ENCODE measurements at regions not wholly inside any gene's neighbourhood (a gene's known extent, or its start where the extent isn't known, plus 50 kb on each side); places are given as distances from the start of the nearest gene placed in this dataset.

DNA sequence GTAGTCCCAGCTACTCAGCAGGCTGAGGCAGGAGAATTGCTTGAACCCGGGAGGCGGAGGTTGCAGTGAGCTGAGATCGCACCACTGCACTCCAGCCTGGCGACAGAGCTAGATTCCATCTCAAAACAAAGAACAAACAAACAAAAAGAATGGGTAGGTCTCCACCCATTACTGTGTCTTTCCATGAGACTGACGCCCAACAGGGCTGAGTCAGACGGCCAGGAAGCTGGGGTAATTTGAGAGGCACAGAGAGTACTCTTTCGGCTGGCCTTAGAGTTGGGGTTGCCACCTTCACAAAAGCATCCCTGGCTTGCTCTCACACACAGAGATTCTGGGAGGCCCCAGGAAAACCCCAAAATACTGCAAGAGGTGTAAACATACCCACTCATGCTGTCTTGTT, 72.0 kb upstream of the DHRSX start:
- H3K27me3 ChIP-seq: no peaks in the 10 kb centered on the region
- H3K27ac ChIP-seq: no peak overlapping the region
- no peak overlapping the region for H3K4me3 ChIP-seq (replicated peaks in 1 of 3)
- no peaks in the 10 kb centered on the region for H3K36me3 ChIP-seq
- no peaks in the 10 kb centered on the region for H3K4me1 ChIP-seq
- 52 to 67% methylated on average over 7 of the region's 7 CpGs for WGBS, 2 donors
- DNase-seq: no peak
- TF ChIP-seq, protein P1, sequence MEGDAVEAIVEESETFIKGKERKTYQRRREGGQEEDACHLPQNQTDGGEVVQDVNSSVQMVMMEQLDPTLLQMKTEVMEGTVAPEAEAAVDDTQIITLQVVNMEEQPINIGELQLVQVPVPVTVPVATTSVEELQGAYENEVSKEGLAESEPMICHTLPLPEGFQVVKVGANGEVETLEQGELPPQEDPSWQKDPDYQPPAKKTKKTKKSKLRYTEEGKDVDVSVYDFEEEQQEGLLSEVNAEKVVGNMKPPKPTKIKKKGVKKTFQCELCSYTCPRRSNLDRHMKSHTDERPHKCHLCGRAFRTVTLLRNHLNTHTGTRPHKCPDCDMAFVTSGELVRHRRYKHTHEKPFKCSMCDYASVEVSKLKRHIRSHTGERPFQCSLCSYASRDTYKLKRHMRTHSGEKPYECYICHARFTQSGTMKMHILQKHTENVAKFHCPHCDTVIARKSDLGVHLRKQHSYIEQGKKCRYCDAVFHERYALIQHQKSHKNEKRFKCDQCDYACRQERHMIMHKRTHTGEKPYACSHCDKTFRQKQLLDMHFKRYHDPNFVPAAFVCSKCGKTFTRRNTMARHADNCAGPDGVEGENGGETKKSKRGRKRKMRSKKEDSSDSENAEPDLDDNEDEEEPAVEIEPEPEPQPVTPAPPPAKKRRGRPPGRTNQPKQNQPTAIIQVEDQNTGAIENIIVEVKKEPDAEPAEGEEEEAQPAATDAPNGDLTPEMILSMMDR (IDR thresholded peaks at IDR 0.05): no peak
- TF ChIP-seq POLR2A (IDR thresholded peaks at IDR 0.05): no peak
- intact Hi-C loops (cut with DNase I): no loop called here
- no peaks in the 10 kb centered on the region for H3K9me3 ChIP-seq

DNA sequence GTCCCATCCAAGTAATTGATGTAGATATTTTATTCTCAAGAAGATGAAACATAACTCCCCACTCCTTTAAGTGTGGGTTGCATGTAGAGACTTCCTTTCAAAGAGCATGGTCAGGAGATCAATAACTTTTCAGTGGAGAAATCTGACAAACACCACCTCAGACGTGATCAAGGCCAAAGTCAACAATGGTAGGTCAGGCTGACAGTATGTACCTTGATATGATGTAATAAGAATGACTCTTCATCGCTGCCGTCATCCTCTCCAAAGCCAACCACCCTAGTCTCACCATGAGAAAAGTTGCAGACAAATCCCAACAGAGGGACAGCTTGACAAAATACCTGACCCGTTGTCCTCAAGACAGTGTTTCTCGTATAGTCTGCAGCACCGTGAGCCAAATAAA, 67.3 kb upstream of the DHRSX start:
- no peak overlapping the region for H3K27ac ChIP-seq
- 84 to 90% methylated on average over 6 of the region's 6 CpGs for WGBS, 2 donors
- TF ChIP-seq, protein P1 (IDR thresholded peaks at IDR 0.05): no peak
- no peak for TF ChIP-seq POLR2A (IDR thresholded peaks at IDR 0.05)

DNA sequence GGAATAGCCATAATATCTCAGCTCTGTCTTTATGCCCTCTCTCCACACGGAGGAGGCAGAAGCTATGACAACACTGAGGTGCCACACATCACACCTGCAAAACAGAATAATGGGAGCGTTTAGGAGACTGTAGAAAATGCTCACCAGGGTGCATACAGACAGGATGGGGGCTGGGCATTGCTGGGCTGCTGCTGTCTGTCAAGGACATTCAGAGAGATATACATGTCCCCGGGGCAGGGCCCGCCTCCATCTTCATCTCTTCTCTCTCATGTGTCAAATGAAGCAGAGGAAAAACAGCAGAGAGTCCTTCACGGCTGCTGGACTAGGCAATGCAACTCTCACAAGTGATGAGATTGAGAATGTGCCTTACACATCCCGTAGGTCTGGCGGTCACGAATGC, 65.3 kb upstream of the DHRSX start:
- no peak for DNase-seq
- Histone ChIP-seq H3K4me1 (no peaks in the 10 kb centered on the region), H3K27me3 (no peaks in the 10 kb centered on the region), H3K4me3 (replicated peaks in 1 of 3) (no peak overlapping the region), H3K27ac (no peak overlapping the region), H3K9me3 (no peaks in the 10 kb centered on the region), H3K36me3 (no peaks in the 10 kb centered on the region)
- TF ChIP-seq POLR2A (IDR thresholded peaks at IDR 0.05): no peak
- TF ChIP-seq, protein P1 (IDR thresholded peaks at IDR 0.05): no peak
- WGBS, 2 donors: 76 to 78% methylated on average over 8 of the region's 8 CpGs
- intact Hi-C loops (cut with DNase I): no loop called here

More for the DNA sequence above, 67.3 kb upstream of the DHRSX start:
- Histone ChIP-seq H3K4me1 (no peaks in the 10 kb centered on the region), H3K9me3 (no peaks in the 10 kb centered on the region), H3K4me3 (replicated peaks in 1 of 3) (no peak overlapping the region), H3K27me3 (no peaks in the 10 kb centered on the region), H3K36me3 (no peaks in the 10 kb centered on the region)
- no peak for DNase-seq
- intact Hi-C loops (cut with DNase I): no loop called here

DNA sequence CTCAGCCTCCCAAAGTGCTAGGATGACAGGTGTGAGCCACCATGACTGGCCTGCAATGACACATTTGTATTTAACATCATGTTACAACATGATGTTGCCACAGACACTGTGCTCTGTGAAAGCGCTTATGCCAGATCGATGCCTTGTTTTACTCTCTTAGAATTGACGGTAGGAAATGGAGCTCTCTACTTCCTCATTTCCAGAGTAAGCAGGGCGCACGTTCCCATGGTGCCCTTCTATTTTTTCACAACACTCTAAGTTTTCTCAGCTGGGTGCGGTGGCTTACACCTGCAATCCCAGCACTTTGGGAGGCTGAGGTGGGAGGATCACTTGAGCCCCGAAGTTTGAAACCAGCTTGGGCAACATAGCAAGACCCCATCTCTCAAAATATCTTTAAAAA, 60.7 kb upstream of the DHRSX start:
- no peaks in the 10 kb centered on the region for H3K27me3 ChIP-seq
- no peaks in the 10 kb centered on the region for H3K4me1 ChIP-seq
- WGBS, 2 donors: 86 to 87% methylated on average over 7 of the region's 7 CpGs
- intact Hi-C loops (cut with DNase I): no loop called here
- no peak overlapping the region for H3K4me3 ChIP-seq (replicated peaks in 1 of 3)
- no peaks in the 10 kb centered on the region for H3K9me3 ChIP-seq
- no peak for DNase-seq
- no peak for TF ChIP-seq POLR2A (IDR thresholded peaks at IDR 0.05)
- TF ChIP-seq, protein P1 (IDR thresholded peaks at IDR 0.05): no peak
- no peaks in the 10 kb centered on the region for H3K36me3 ChIP-seq
- no peak overlapping the region for H3K27ac ChIP-seq

DNA sequence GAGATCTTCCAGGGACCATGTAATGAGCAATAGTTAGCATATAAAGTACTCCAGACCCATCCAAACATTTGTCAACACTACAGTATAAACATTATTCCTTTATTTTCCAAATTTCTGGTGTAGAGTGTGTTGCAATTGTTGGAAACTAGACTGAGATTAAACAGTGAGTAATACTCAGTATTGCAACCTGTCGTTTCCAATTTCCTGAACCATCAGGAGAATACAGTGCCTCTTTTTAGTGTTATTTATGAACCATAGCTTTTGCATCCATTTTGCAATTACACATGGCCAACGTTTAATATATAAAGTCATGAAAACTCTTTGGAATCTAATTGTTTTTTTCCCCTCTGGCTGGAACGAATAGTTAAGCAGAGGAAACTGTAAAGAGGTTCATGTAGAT, 58.3 kb upstream of the DHRSX start:
- 59 to 66% methylated on average over 3 of the region's 3 CpGs for WGBS, 2 donors
- intact Hi-C loops (cut with DNase I): no loop called here
- Histone ChIP-seq H3K9me3 (no peaks in the 10 kb centered on the region), H3K27me3 (no peaks in the 10 kb centered on the region), H3K36me3 (no peaks in the 10 kb centered on the region), H3K27ac (no peak overlapping the region), H3K4me3 (replicated peaks in 1 of 3) (no peak overlapping the region), H3K4me1 (no peaks in the 10 kb centered on the region)
- DNase-seq: no peak
- TF ChIP-seq, protein P1 (IDR thresholded peaks at IDR 0.05): no peak
- no peak for TF ChIP-seq POLR2A (IDR thresholded peaks at IDR 0.05)
